GM19397 (cell line): ENCODE measurements at regions not wholly inside any gene's neighbourhood (a gene's known extent, or its start where the extent isn't known, plus 50 kb on each side); places are given as distances from the start of the nearest gene placed in this dataset.
"Not testable (repeated sequence)": the region's sequence is repeated elsewhere in the genome, so short reads cannot be mapped to it uniquely, and the experiment has no call there.

Experiments
- ATAC-seq: cut with Tn5 transposase; IDR thresholded peaks from one replicate; pipeline ENCODE4 v1.9.1; 2021; ENCODE audit warnings: mild to moderate bottlenecking, moderate library complexity; ENCODE audit not compliant: unreplicated experiment

- ATAC-seq = no peak
Measured at GRCh38 chr9:2389404-2389803, 232.2 kb upstream of the VLDLR start.

GRCh38 chr9:2390028-2390427, 231.6 kb upstream of the VLDLR start:
- no peak for ATAC-seq

GRCh38 chr9:2391509-2392132, 230.0 kb upstream of the VLDLR start:
- not testable (repeated sequence) for ATAC-seq

GRCh38 chr9:2394087-2394741, 227.4 kb upstream of the VLDLR start:
- not testable (repeated sequence) for ATAC-seq

GRCh38 chr9:2395814-2396612, 225.6 kb upstream of the VLDLR start:
- ATAC-seq = no peak

GRCh38 chr9:2396622-2397285, 224.8 kb upstream of the VLDLR start:
- ATAC-seq = no peak

- not testable (repeated sequence) for ATAC-seq
Measured at GRCh38 chr9:2397875-2398274, 223.7 kb upstream of the VLDLR start.

GRCh38 chr9:2401746-2402145, 219.8 kb upstream of the VLDLR start:
- ATAC-seq = not testable (repeated sequence)

- no peak for ATAC-seq
Measured at GRCh38 chr9:2403701-2404100, 217.9 kb upstream of the VLDLR start.

GRCh38 chr9:2406252-2406651, 215.3 kb upstream of the VLDLR start:
- ATAC-seq = no peak

GRCh38 chr9:2407450-2407849, 214.1 kb upstream of the VLDLR start:
- no peak for ATAC-seq

GRCh38 chr9:2411459-2412215, 209.9 kb upstream of the VLDLR start:
- ATAC-seq = no peak

GRCh38 chr9:2413160-2413805, 208.3 kb upstream of the VLDLR start:
- no peak for ATAC-seq

GRCh38 chr9:2414465-2414864, 207.1 kb upstream of the VLDLR start:
- no peak for ATAC-seq

GRCh38 chr9:2415326-2415725, 206.3 kb upstream of the VLDLR start:
- ATAC-seq = no peak

GRCh38 chr9:2417730-2418129, 203.9 kb upstream of the VLDLR start:
- no peak for ATAC-seq

- no peak for ATAC-seq
Measured at GRCh38 chr9:2418619-2419018, 203.0 kb upstream of the VLDLR start.

- no peak for ATAC-seq
Measured at GRCh38 chr9:2419347-2419746, 202.2 kb upstream of the VLDLR start.

- ATAC-seq = no peak
Measured at GRCh38 chr9:2420543-2420942, 201.0 kb upstream of the VLDLR start.

- no peak for ATAC-seq
Measured at GRCh38 chr9:2424619-2425033, 197.0 kb upstream of the VLDLR start.
